GM06990 (cell line): ENCODE measurements at regions not wholly inside any gene's neighbourhood (a gene's known extent, or its start where the extent isn't known, plus 50 kb on each side); places are given as distances from the start of the nearest gene placed in this dataset.

Experiments
- DNase-seq: peaks from one replicate; pipeline ENCODE4 v3.0.0-alpha.2; 2011; ENCODE audit not compliant: insufficient read length; ENCODE audit errors: extremely low read depth
- H3K27me3 ChIP-seq: replicated peaks from 2 replicates; pipeline ENCODE4 v1.6.0; 2011; ENCODE audit warnings: low read length; ENCODE audit not compliant: control insufficient read depth, insufficient read depth
- H3K36me3 ChIP-seq: 2 replicates; pipeline ENCODE4 v1.5.1; 2011; ENCODE audit warnings: low read length; ENCODE audit not compliant: control insufficient read depth, insufficient read depth
- H3K4me3 ChIP-seq: replicated peaks from 2 replicates; pipeline ENCODE4 v1.5.1; 2011; ENCODE audit warnings: low read depth, mild to moderate bottlenecking, control low read depth, low read length
- CTCF ChIP-seq: IDR thresholded peaks from 2 replicates; pipeline ENCODE4 v1.5.1; 2011; ENCODE audit warnings: low read length, control low read depth, mild to moderate bottlenecking, inconsistent platforms; ENCODE audit not compliant: insufficient read depth, poor library complexity, severe bottlenecking

GRCh38 chr3:5560199-5560598, 372.7 kb downstream of the EDEM1 start:
- Histone ChIP-seq H3K27me3 (no peaks in the 10 kb centered on the region), H3K36me3 (no peaks in the 10 kb centered on the region), H3K4me3 (no peak overlapping the region)
- no peak for DNase-seq
- TF ChIP-seq CTCF, result no peak

GRCh38 chr3:5563537-5564277, 376.2 kb downstream of the EDEM1 start:
- Histone ChIP-seq H3K36me3 (no peaks in the 10 kb centered on the region), H3K27me3 (no peaks in the 10 kb centered on the region), H3K4me3 (no peak overlapping the region)
- no peak for TF ChIP-seq CTCF
- no peak for DNase-seq

- no peak for DNase-seq
- no peaks in the 10 kb centered on the region for H3K36me3 ChIP-seq
These were observed 376.8 kb downstream of the EDEM1 start for GRCh38 chr3:5564278-5564666.

GRCh38 chr3:5565026-5565425, 377.5 kb downstream of the EDEM1 start:
- no peak for TF ChIP-seq CTCF
- Histone ChIP-seq H3K4me3 (no peak overlapping the region), H3K36me3 (no peaks in the 10 kb centered on the region), H3K27me3 (no peaks in the 10 kb centered on the region)
- DNase-seq, result no peak

More at GRCh38 chr3:5564278-5564666, 376.8 kb downstream of the EDEM1 start:
- TF ChIP-seq CTCF, result no peak
- Histone ChIP-seq H3K27me3 (no peaks in the 10 kb centered on the region), H3K4me3 (no peak overlapping the region)

GRCh38 chr3:5567113-5567512, 379.6 kb downstream of the EDEM1 start:
- Histone ChIP-seq H3K36me3 (no peaks in the 10 kb centered on the region), H3K27me3 (no peaks in the 10 kb centered on the region), H3K4me3 (no peak overlapping the region)
- DNase-seq, result no peak
- TF ChIP-seq CTCF, result no peak

- H3K4me3 ChIP-seq, result no peak overlapping the region
- no peaks in the 10 kb centered on the region for H3K27me3 ChIP-seq
- no peaks in the 10 kb centered on the region for H3K36me3 ChIP-seq
- no peak for DNase-seq
- peak; percentile 35 for TF ChIP-seq CTCF
These were observed 380.9 kb downstream of the EDEM1 start for GRCh38 chr3:5568451-5568850.
